Keratinocyte (primary cell): ENCODE measurements at regions not wholly inside any gene's neighbourhood (a gene's known extent, or its start where the extent isn't known, plus 50 kb on each side); places are given as distances from the start of the nearest gene placed in this dataset.

Experiments
- DNase-seq: peaks from one replicate; pipeline ENCODE4 v3.0.0-alpha.2; 2011; ENCODE audit warnings: low read depth, missing footprints, low spot score
- FAIRE-seq: peaks from 2 replicates; lab custom pipeline; 2011; peaks lifted over from hg19 to GRCh38; lab: Jason Lieb, UNC
- H2AFZ ChIP-seq: 2 replicates; pipeline ENCODE4 v1.6.0; 2012; ENCODE audit warnings: low read length, control low read depth, inconsistent platforms; ENCODE audit not compliant: control insufficient read depth
- H3K27ac ChIP-seq: 2 replicates; pipeline ENCODE4 v1.5.1; 2011; ENCODE audit warnings: low read length; ENCODE audit not compliant: control insufficient read depth, insufficient read depth
- H3K27me3 ChIP-seq: 3 replicates; pipeline ENCODE4 v1.6.0; 2011; ENCODE audit warnings: low read length; ENCODE audit not compliant: control insufficient read depth, insufficient read depth; ENCODE audit errors: extremely low read depth
- H3K36me3 ChIP-seq, 2 experiments: 2 replicates in 1 of 2; 3 replicates in 1 of 2; pipeline ENCODE4 v1.5.1; 2011; ENCODE audit warnings: low read length in 2 of 2, mild to moderate bottlenecking in 1 of 2; ENCODE audit not compliant: control insufficient read depth in 2 of 2, insufficient read depth in 2 of 2; ENCODE audit errors: extremely low read depth in 1 of 2
- H3K4me1 ChIP-seq: 3 replicates; pipeline ENCODE4 v1.5.1; 2011; ENCODE audit warnings: low read length; ENCODE audit not compliant: control insufficient read depth, insufficient read depth; ENCODE audit errors: extremely low read depth
- H3K4me2 ChIP-seq: 3 replicates; pipeline ENCODE4 v1.6.0; 2011; ENCODE audit warnings: low read depth, low read length; ENCODE audit not compliant: control insufficient read depth, insufficient read depth; ENCODE audit errors: extremely low read depth
- H3K4me3 ChIP-seq, 3 experiments: fragments of 200-600 bp in 1 of 3; sonication (generic) in 1 of 3; 2 replicates in 2 of 3; 3 replicates in 1 of 3; pipeline ENCODE4 v1.5.1; 2011 to 2016; ENCODE audit warnings: low read length in 3 of 3, mild to moderate bottlenecking in 3 of 3, control low read depth in 2 of 3, inconsistent platforms in 1 of 3, low read depth in 1 of 3, mixed read lengths in 1 of 3, mixed run types in 1 of 3, moderate library complexity in 1 of 3; ENCODE audit not compliant: control insufficient read depth in 2 of 3, insufficient read depth in 2 of 3; ENCODE audit errors: extremely low read depth in 1 of 3
- H3K79me2 ChIP-seq: 2 replicates; pipeline ENCODE4 v1.6.0; 2012; ENCODE audit warnings: low read length; ENCODE audit not compliant: control insufficient read depth, insufficient read depth
- H3K9ac ChIP-seq: 3 replicates; pipeline ENCODE4 v1.6.0; 2011; ENCODE audit warnings: low read length; ENCODE audit not compliant: control insufficient read depth, insufficient read depth; ENCODE audit errors: extremely low read depth
- H3K9me1 ChIP-seq: 3 replicates; pipeline ENCODE4 v1.6.0; 2011; ENCODE audit warnings: low read length; ENCODE audit not compliant: control insufficient read depth, insufficient read depth; ENCODE audit errors: extremely low read depth
- H3K9me3 ChIP-seq: 2 replicates; pipeline ENCODE4 v1.5.1; 2012; ENCODE audit warnings: low read depth, low read length; ENCODE audit not compliant: control insufficient read depth
- H4K20me1 ChIP-seq: 3 replicates; pipeline ENCODE4 v1.6.0; 2011; ENCODE audit warnings: low read length; ENCODE audit not compliant: control insufficient read depth, insufficient read depth; ENCODE audit errors: extremely low read depth
- EZH2 ChIP-seq: IDR thresholded peaks from one replicate; pipeline ENCODE4 v1.6.1; 2012; ENCODE audit warnings: inconsistent platforms, mild to moderate bottlenecking, low read length, moderate library complexity
- dilution Hi-C: fragments of 300-500 bp; cut with MboI; formaldehyde crosslinking; loops from one replicate; pipeline ENCODE4 v1.7.0; 2020; ENCODE audit warnings: low sequenced_read_pairs; ENCODE audit not compliant: extremely low pct_ligation_motif_present
- TF ChIP-seq, protein P1 (sequence below), 3 experiments: IDR thresholded peaks in 1 of 3; conservative IDR thresholded peaks in 1 of 3; optimal IDR thresholded peaks in 1 of 3; 2 replicates in 2 of 3; 3 replicates in 1 of 3; pipeline versions ENCODE3 to v1.5.1; 2011; ENCODE audit warnings: low read length in 3 of 3, mild to moderate bottlenecking in 3 of 3, moderate library complexity in 2 of 3, control low read depth in 1 of 3, inconsistent platforms in 1 of 3; ENCODE audit not compliant: insufficient read depth in 2 of 3; ENCODE audit errors: extremely low read depth in 1 of 3

GRCh38 chr11:128231845-128232410, 355.4 kb downstream of the ETS1 start:
- Histone ChIP-seq H3K4me3 (no peak overlapping the region), H3K4me2 (no peak overlapping the region), H2AFZ (no peak overlapping the region), H3K36me3 (no peaks in the 10 kb centered on the region), H3K9me1 (no peaks in the 10 kb centered on the region), H4K20me1 (no peaks in the 10 kb centered on the region), H3K9ac (no peak overlapping the region), H3K79me2 (no peaks in the 10 kb centered on the region), H3K9me3 (no peaks in the 10 kb centered on the region), H3K4me1 (no peaks in the 10 kb centered on the region), H3K27me3 (no peaks in the 10 kb centered on the region), H3K27ac (no peak overlapping the region)
- no peak for DNase-seq
- FAIRE-seq: no peak
- no peak for TF ChIP-seq EZH2
- TF ChIP-seq, protein P1, sequence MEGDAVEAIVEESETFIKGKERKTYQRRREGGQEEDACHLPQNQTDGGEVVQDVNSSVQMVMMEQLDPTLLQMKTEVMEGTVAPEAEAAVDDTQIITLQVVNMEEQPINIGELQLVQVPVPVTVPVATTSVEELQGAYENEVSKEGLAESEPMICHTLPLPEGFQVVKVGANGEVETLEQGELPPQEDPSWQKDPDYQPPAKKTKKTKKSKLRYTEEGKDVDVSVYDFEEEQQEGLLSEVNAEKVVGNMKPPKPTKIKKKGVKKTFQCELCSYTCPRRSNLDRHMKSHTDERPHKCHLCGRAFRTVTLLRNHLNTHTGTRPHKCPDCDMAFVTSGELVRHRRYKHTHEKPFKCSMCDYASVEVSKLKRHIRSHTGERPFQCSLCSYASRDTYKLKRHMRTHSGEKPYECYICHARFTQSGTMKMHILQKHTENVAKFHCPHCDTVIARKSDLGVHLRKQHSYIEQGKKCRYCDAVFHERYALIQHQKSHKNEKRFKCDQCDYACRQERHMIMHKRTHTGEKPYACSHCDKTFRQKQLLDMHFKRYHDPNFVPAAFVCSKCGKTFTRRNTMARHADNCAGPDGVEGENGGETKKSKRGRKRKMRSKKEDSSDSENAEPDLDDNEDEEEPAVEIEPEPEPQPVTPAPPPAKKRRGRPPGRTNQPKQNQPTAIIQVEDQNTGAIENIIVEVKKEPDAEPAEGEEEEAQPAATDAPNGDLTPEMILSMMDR (optimal IDR thresholded peaks at IDR 0.05 in 1 of 3, IDR thresholded peaks at IDR 0.05 in 1 of 3, conservative IDR thresholded peaks at IDR 0.05 in 1 of 3; ENCODE audit: extremely low read depth in 1 of 3, insufficient read depth in 2 of 3, low read length in 3 of 3): no peak
- dilution Hi-C loops: no loop called here

- Histone ChIP-seq H2AFZ (no peak overlapping the region), H3K79me2 (no peaks in the 10 kb centered on the region), H3K4me1 (no peaks in the 10 kb centered on the region), H3K4me2 (no peak overlapping the region), H3K4me3 (no peak overlapping the region), H3K27ac (no peak overlapping the region), H3K9me1 (no peaks in the 10 kb centered on the region), H4K20me1 (no peaks in the 10 kb centered on the region), H3K27me3 (no peaks in the 10 kb centered on the region), H3K36me3 (no peaks in the 10 kb centered on the region), H3K9me3 (no peaks in the 10 kb centered on the region), H3K9ac (no peak overlapping the region)
- FAIRE-seq: no peak
- dilution Hi-C loops: no loop called here
- DNase-seq: no peak
- no peak for TF ChIP-seq EZH2
- TF ChIP-seq, protein P1 (optimal IDR thresholded peaks at IDR 0.05 in 1 of 3, IDR thresholded peaks at IDR 0.05 in 1 of 3, conservative IDR thresholded peaks at IDR 0.05 in 1 of 3; ENCODE audit: extremely low read depth in 1 of 3, insufficient read depth in 2 of 3, low read length in 3 of 3): no peak
Measured at GRCh38 chr11:128227466-128227865, 359.9 kb downstream of the ETS1 start.
